SH-SY5Y (cell line): ENCODE measurements at regions not wholly inside any gene's neighbourhood (a gene's known extent, or its start where the extent isn't known, plus 50 kb on each side); places are given as distances from the start of the nearest gene placed in this dataset.

ENCODE experiments used
- GATA2 ChIP-seq: IDR thresholded peaks from 2 replicates; pipeline ENCODE4 v1.6.1; 2011; ENCODE audit warnings: mild to moderate bottlenecking, low read depth, low read length
- GATA3 ChIP-seq: IDR thresholded peaks from 2 replicates; pipeline ENCODE4 v1.6.1; 2011; ENCODE audit warnings: low read depth, mild to moderate bottlenecking, low read length, moderate library complexity

DNA sequence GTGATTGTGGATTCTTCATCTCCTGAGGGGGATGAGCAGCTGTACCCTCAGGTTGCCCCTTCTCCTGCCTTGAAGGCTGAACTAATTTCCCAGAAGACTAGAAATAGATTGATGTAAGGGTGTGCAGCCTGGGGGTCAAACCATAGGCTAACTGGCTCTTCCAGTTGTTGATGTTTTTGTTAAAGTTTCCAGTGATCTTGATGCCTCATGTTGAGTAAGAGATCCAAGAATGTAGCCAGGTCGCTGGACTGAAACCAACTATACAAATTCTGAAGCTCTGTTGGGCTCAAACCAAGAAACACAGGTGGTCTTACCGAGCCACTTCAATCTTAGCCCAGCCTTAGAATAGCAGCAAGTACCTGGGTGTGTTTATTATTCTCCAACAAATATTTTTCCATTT, 391.8 kb downstream of the KLF5 start:
- TF ChIP-seq GATA2, result no peak
- TF ChIP-seq GATA3, result no peak
